Epidermal melanocyte (primary cell): ENCODE measurements at regions not wholly inside any gene's neighbourhood (a gene's known extent, or its start where the extent isn't known, plus 50 kb on each side); places are given as distances from the start of the nearest gene placed in this dataset.

Experiments
- DNase-seq: peaks from one replicate; pipeline ENCODE4 v3.0.0; 2011; ENCODE audit warnings: low spot score; ENCODE audit not compliant: insufficient read length

- no peak for DNase-seq
Measured at GRCh38 chr11:127195501-127196120, 195.0 kb upstream of the KIRREL3 start.

- DNase-seq, result no peak
Measured at GRCh38 chr11:127194521-127194920, 194.0 kb upstream of the KIRREL3 start.

- no peak for DNase-seq
Measured at GRCh38 chr11:127193950-127194349, 193.4 kb upstream of the KIRREL3 start.

- no peak for DNase-seq
Measured at GRCh38 chr11:127191689-127192088, 191.1 kb upstream of the KIRREL3 start.

- DNase-seq, result no peak
Measured at GRCh38 chr11:127191261-127191660, 190.7 kb upstream of the KIRREL3 start.

- DNase-seq, result no peak
Measured at GRCh38 chr11:127182586-127183203, 182.1 kb upstream of the KIRREL3 start.

GRCh38 chr11:127157225-127157624, 156.7 kb upstream of the KIRREL3 start:
- DNase-seq, result no peak

- DNase-seq, result no peak
Measured at GRCh38 chr11:127149410-127149809, 148.8 kb upstream of the KIRREL3 start.

- DNase-seq, result no peak
Measured at GRCh38 chr11:127143251-127143650, 142.7 kb upstream of the KIRREL3 start.

- DNase-seq, result no peak
Measured at GRCh38 chr11:127138613-127139012, 138.0 kb upstream of the KIRREL3 start.

- no peak for DNase-seq
Measured at GRCh38 chr11:127137771-127138280, 137.3 kb upstream of the KIRREL3 start.

- DNase-seq, result no peak
Measured at GRCh38 chr11:127136438-127136837, 135.9 kb upstream of the KIRREL3 start.

- DNase-seq, result no peak
Measured at GRCh38 chr11:127135256-127135655, 134.7 kb upstream of the KIRREL3 start.

- no peak for DNase-seq
Measured at GRCh38 chr11:127133061-127133460, 132.5 kb upstream of the KIRREL3 start.

- DNase-seq, result no peak
Measured at GRCh38 chr11:127130321-127130720, 129.8 kb upstream of the KIRREL3 start.

- DNase-seq, result no peak
Measured at GRCh38 chr11:127126986-127127385, 126.4 kb upstream of the KIRREL3 start.

GRCh38 chr11:127119356-127119755, 118.8 kb upstream of the KIRREL3 start:
- DNase-seq, result no peak

GRCh38 chr11:127118811-127119210, 118.2 kb upstream of the KIRREL3 start:
- DNase-seq, result no peak

- no peak for DNase-seq
Measured at GRCh38 chr11:127117231-127117739, 116.7 kb upstream of the KIRREL3 start.

GRCh38 chr11:127115844-127116243, 115.3 kb upstream of the KIRREL3 start:
- DNase-seq, result no peak

GRCh38 chr11:127114035-127114434, 113.5 kb upstream of the KIRREL3 start:
- DNase-seq, result no peak

- DNase-seq, result no peak
Measured at GRCh38 chr11:127110542-127110941, 110.0 kb upstream of the KIRREL3 start.
